Endothelial cell of umbilical vein (primary cell): ENCODE measurements at regions not wholly inside any gene's neighbourhood (a gene's known extent, or its start where the extent isn't known, plus 50 kb on each side); places are given as distances from the start of the nearest gene placed in this dataset.
"Not testable (repeated sequence)": the region's sequence is repeated elsewhere in the genome, so short reads cannot be mapped to it uniquely, and the experiment has no call there.

ENCODE experiments used
- BruUV-seq: library from RNA; stranded (reverse); fragments of 400-500 nt; replicated peaks from 2 replicates; lab custom pipeline; 2021; lab: Mats Ljungman, UMichigan
- CTCF ChIA-PET: fragments of 300-600, 350-600 bp; sonication (Branson Sonifier 250); formaldehyde crosslinking; loops from one replicate; lab custom pipeline; 2021; ENCODE audit warnings: antibody characterized with exemption, inconsistent platforms; lab: Charles Lee
- POLR2A ChIA-PET: fragments of 300-600, 350-600 bp; sonication (Branson Sonifier 250); formaldehyde crosslinking; loops from one replicate; lab custom pipeline; 2021; ENCODE audit warnings: antibody characterized with exemption, inconsistent platforms; lab: Charles Lee
- DNase-seq: peaks from one replicate; pipeline ENCODE4 v3.0.0-alpha.2; 2011; ENCODE audit warnings: low read depth, low spot score
- FAIRE-seq: peaks from 2 replicates; lab custom pipeline; 2011; peaks lifted over from hg19 to GRCh38; lab: Jason Lieb, UNC
- H2AFZ ChIP-seq: 2 replicates; pipeline ENCODE4 v1.6.0; 2012; ENCODE audit warnings: low read depth, low read length, control low read depth, inconsistent platforms
- H3K27ac ChIP-seq: 2 replicates; pipeline ENCODE4 v1.5.1; 2011; ENCODE audit warnings: low read depth, mild to moderate bottlenecking, control low read depth, low read length, moderate library complexity; ENCODE audit not compliant: insufficient read depth
- H3K27me3 ChIP-seq, 2 experiments: 2 replicates each; pipeline versions ENCODE4 v1.6.0 to v1.6.1; 2011; ENCODE audit warnings: low read length in 2 of 2, mixed read lengths in 1 of 2; ENCODE audit not compliant: control insufficient read depth in 2 of 2, insufficient read depth in 2 of 2
- H3K36me3 ChIP-seq, 2 experiments: 2 replicates in 1 of 2; 3 replicates in 1 of 2; pipeline ENCODE4 v1.5.1; 2011; ENCODE audit warnings: low read length in 2 of 2, mild to moderate bottlenecking in 1 of 2, moderate library complexity in 1 of 2; ENCODE audit not compliant: control insufficient read depth in 2 of 2, insufficient read depth in 2 of 2; ENCODE audit errors: extremely low read depth in 1 of 2
- H3K4me1 ChIP-seq: 3 replicates; pipeline ENCODE4 v1.5.1; 2011; ENCODE audit warnings: mild to moderate bottlenecking, low read length; ENCODE audit not compliant: control insufficient read depth, insufficient read depth; ENCODE audit errors: extremely low read depth
- H3K4me2 ChIP-seq: 2 replicates; pipeline ENCODE4 v1.6.1; 2011; ENCODE audit warnings: low read length, control low read depth, mixed read lengths; ENCODE audit not compliant: insufficient read depth
- H3K4me3 ChIP-seq, 3 experiments: fragments of 200-600 bp in 1 of 3; sonication (generic), shearing (Covaris generic) in 1 of 3; replicated peaks in 1 of 3; 2 replicates each; pipeline ENCODE4 v1.5.1; 2011 to 2016; ENCODE audit warnings: control low read depth in 3 of 3, low read length in 3 of 3, mild to moderate bottlenecking in 2 of 3, inconsistent platforms in 1 of 3, low read depth in 1 of 3, moderate library complexity in 1 of 3; ENCODE audit not compliant: insufficient read depth in 1 of 3
- H3K79me2 ChIP-seq: 2 replicates; pipeline ENCODE4 v1.6.0; 2012; ENCODE audit warnings: low read length, inconsistent platforms; ENCODE audit not compliant: control insufficient read depth, insufficient read depth
- H3K9ac ChIP-seq: replicated peaks from 2 replicates; pipeline ENCODE3; 2011; ENCODE audit warnings: low read length, control low read depth; ENCODE audit not compliant: insufficient read depth; ENCODE audit errors: extremely low read depth
- H3K9me1 ChIP-seq: replicated peaks from 3 replicates; pipeline ENCODE4 v1.6.0; 2011; ENCODE audit warnings: mild to moderate bottlenecking, low read length; ENCODE audit not compliant: control insufficient read depth, insufficient read depth; ENCODE audit errors: extremely low read depth
- H3K9me3 ChIP-seq: replicated peaks from 2 replicates; pipeline ENCODE4 v1.5.1; 2012; ENCODE audit warnings: low read length, inconsistent platforms; ENCODE audit not compliant: control insufficient read depth, insufficient read depth
- H4K20me1 ChIP-seq: replicated peaks from 2 replicates; pipeline ENCODE3; 2011; ENCODE audit warnings: mild to moderate bottlenecking, low read length; ENCODE audit not compliant: control insufficient read depth, insufficient read depth; ENCODE audit errors: extremely low read depth
- EZH2 ChIP-seq: IDR thresholded peaks from 2 replicates; pipeline ENCODE4 v1.6.1; 2012; ENCODE audit warnings: borderline replicate concordance, low read depth, mild to moderate bottlenecking, moderate library complexity, low read length, inconsistent platforms; ENCODE audit not compliant: severe bottlenecking
- FOS ChIP-seq: IDR thresholded peaks from 2 replicates; pipeline ENCODE4 v1.6.1; 2011; ENCODE audit warnings: mild to moderate bottlenecking, low read length, moderate library complexity, borderline replicate concordance; ENCODE audit not compliant: insufficient read depth
- GATA2 ChIP-seq: IDR thresholded peaks from 2 replicates; pipeline ENCODE4 v1.7.0; 2011; ENCODE audit warnings: low read depth, mild to moderate bottlenecking, moderate library complexity, mixed read lengths, low read length; ENCODE audit not compliant: insufficient read length, insufficient read depth
- JUN ChIP-seq: IDR thresholded peaks from 2 replicates; pipeline ENCODE4 v1.6.1; 2011; ENCODE audit warnings: borderline replicate concordance, low read depth; ENCODE audit not compliant: insufficient read length, insufficient read depth
- MYC ChIP-seq: IDR thresholded peaks from one replicate; pipeline ENCODE4 v1.6.1; 2011; ENCODE audit warnings: mild to moderate bottlenecking, low read depth, low read length
- POLR2A ChIP-seq: IDR thresholded peaks from 2 replicates; pipeline ENCODE4 v1.6.1; 2012; ENCODE audit warnings: low read depth, mild to moderate bottlenecking, control low read depth, low read length
- POLR2AphosphoS5 ChIP-seq: IDR thresholded peaks from 2 replicates; pipeline ENCODE4 v1.6.1; 2012; ENCODE audit warnings: low read depth, mild to moderate bottlenecking, control low read depth, low read length, moderate library complexity; ENCODE audit not compliant: insufficient read depth
- dilution Hi-C: fragments of 300-500 bp; cut with MboI; formaldehyde crosslinking; loops from one replicate; pipeline ENCODE4 v1.15.0; 2019; ENCODE audit warnings: low sequenced_read_pairs; ENCODE audit not compliant: extremely low pct_ligation_motif_present
- intact Hi-C: fragments of 100-400 bp; cut with micrococcal nuclease; formaldehyde crosslinking; loops from one replicate; pipeline ENCODE4 v1.10.0; 2022
- TF ChIP-seq, protein P1 (sequence below): IDR thresholded peaks from 2 replicates; pipeline ENCODE4 v1.6.1; 2011; ENCODE audit not compliant: insufficient read depth, insufficient read length
- TF ChIP-seq, protein P2 (sequence below), 2 donors: IDR thresholded peaks; 1 replicate in 1 of 2; 2 replicates in 1 of 2; pipeline ENCODE4 v1.5.1; 2011; ENCODE audit warnings: low read length in 2 of 2, mild to moderate bottlenecking in 2 of 2, moderate library complexity in 2 of 2, control low read depth in 1 of 2, inconsistent platforms in 1 of 2, low read depth in 1 of 2; ENCODE audit not compliant: insufficient read depth in 1 of 2; ENCODE audit errors: extremely low read depth in 1 of 2

GRCh38 chr5:85000671-85001070, 616.0 kb upstream of the EDIL3 start:
- BruUV-seq, result no TSS peak
- ChIA-PET CTCF (no interaction called here), POLR2A (no interaction called here)
- Histone ChIP-seq H2AFZ (no peak overlapping the region), H3K27me3 (no peaks in the 10 kb centered on the region), H3K4me1 (no peaks in the 10 kb centered on the region), H3K36me3 (no peaks in the 10 kb centered on the region), H3K79me2 (no peaks in the 10 kb centered on the region), H3K9me3 (no peaks in the 10 kb centered on the region), H3K27ac (no peak overlapping the region), H3K9me1 (no peaks in the 10 kb centered on the region), H3K9ac (no peak overlapping the region), H3K4me2 (no peak overlapping the region), H3K4me3 (no peak overlapping the region), H4K20me1 (no peaks in the 10 kb centered on the region)
- no peak for DNase-seq
- dilution Hi-C loops, result no loop called here
- no peak for FAIRE-seq
- TF ChIP-seq, protein P1, sequence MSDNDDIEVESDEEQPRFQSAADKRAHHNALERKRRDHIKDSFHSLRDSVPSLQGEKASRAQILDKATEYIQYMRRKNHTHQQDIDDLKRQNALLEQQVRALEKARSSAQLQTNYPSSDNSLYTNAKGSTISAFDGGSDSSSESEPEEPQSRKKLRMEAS, result no peak
- no peak for TF ChIP-seq FOS
- TF ChIP-seq POLR2AphosphoS5, result no peak
- no peak for TF ChIP-seq GATA2
- no peak for TF ChIP-seq POLR2A
- no peak for TF ChIP-seq EZH2
- TF ChIP-seq MYC, result no peak
- TF ChIP-seq JUN, result no peak
- TF ChIP-seq, protein P2, sequence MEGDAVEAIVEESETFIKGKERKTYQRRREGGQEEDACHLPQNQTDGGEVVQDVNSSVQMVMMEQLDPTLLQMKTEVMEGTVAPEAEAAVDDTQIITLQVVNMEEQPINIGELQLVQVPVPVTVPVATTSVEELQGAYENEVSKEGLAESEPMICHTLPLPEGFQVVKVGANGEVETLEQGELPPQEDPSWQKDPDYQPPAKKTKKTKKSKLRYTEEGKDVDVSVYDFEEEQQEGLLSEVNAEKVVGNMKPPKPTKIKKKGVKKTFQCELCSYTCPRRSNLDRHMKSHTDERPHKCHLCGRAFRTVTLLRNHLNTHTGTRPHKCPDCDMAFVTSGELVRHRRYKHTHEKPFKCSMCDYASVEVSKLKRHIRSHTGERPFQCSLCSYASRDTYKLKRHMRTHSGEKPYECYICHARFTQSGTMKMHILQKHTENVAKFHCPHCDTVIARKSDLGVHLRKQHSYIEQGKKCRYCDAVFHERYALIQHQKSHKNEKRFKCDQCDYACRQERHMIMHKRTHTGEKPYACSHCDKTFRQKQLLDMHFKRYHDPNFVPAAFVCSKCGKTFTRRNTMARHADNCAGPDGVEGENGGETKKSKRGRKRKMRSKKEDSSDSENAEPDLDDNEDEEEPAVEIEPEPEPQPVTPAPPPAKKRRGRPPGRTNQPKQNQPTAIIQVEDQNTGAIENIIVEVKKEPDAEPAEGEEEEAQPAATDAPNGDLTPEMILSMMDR (IDR thresholded peaks at IDR 0.05; ENCODE audit: extremely low read depth in 1 of 2, insufficient read depth in 1 of 2, low read depth in 1 of 2, low read length in 2 of 2), result no peak
- intact Hi-C loops, result no loop called here

- intact Hi-C loops, H2AFZ ChIP-seq, H3K36me3 ChIP-seq, H4K20me1 ChIP-seq, H3K9me1 ChIP-seq, H3K9me3 ChIP-seq, dilution Hi-C loops, FAIRE-seq, H3K4me3 ChIP-seq, H3K4me1 ChIP-seq, H3K4me2 ChIP-seq, H3K9ac ChIP-seq, H3K27me3 ChIP-seq, H3K79me2 ChIP-seq, H3K27ac ChIP-seq, DNase-seq, BruUV-seq, CTCF ChIA-PET: not testable (repeated sequence)
- POLR2A ChIA-PET, result interaction anchor here (0.7 kb wide), 1 partner anchor 1259 kb away, joined by 9 read pairs; no protein-coding TSS in a partner anchor
Observed at GRCh38 chr5:85002026-85002425, 617.3 kb upstream of the EDIL3 start.
